ENCODE measurements at regions not wholly inside any gene's neighbourhood (a gene's known extent, or its start where the extent isn't known, plus 50 kb on each side); places are given as distances from the start of the nearest gene placed in this dataset.

GRCh38 chr2:47300609-47301276 lies 68.4 kb upstream of the EPCAM start:
- no peaks in the 10 kb centered on the region for H3K27me3 ChIP-seq (ENCODE audit: insufficient read depth, poor library complexity, severe bottlenecking)
- no peak overlapping the region for H3K4me3 ChIP-seq (ENCODE audit: severe bottlenecking)
- no peaks in the 10 kb centered on the region for H3K4me1 ChIP-seq (ENCODE audit: insufficient read depth, poor library complexity, severe bottlenecking)
- DNase-seq (ENCODE audit: low spot score) (no peak), ATAC-seq (ENCODE audit: low read depth) (no peak)
- H3K36me3 ChIP-seq (ENCODE audit: low read depth), result no peaks in the 10 kb centered on the region
- H3K9me3 ChIP-seq (ENCODE audit: severe bottlenecking), result no peaks in the 10 kb centered on the region
- no peak overlapping the region for H3K27ac ChIP-seq (ENCODE audit: poor library complexity, severe bottlenecking)
- TF ChIP-seq CTCF (IDR thresholded peaks at IDR 0.05; ENCODE audit: poor library complexity, severe bottlenecking), result no peak

- H3K27me3 ChIP-seq (ENCODE audit: insufficient read depth, poor library complexity, severe bottlenecking), result no peaks in the 10 kb centered on the region
- no peak for TF ChIP-seq CTCF (IDR thresholded peaks at IDR 0.05; ENCODE audit: poor library complexity, severe bottlenecking)
Observed at GRCh38 chr2:47300081-47300480, 69.0 kb upstream of the EPCAM start.

GRCh38 chr2:47299555-47299954 lies 69.6 kb upstream of the EPCAM start:
- Histone ChIP-seq H3K4me1 (ENCODE audit: insufficient read depth, poor library complexity, severe bottlenecking) (no peaks in the 10 kb centered on the region), H3K4me3 (ENCODE audit: severe bottlenecking) (no peak overlapping the region), H3K36me3 (ENCODE audit: low read depth) (no peaks in the 10 kb centered on the region), H3K27ac (ENCODE audit: poor library complexity, severe bottlenecking) (no peak overlapping the region), H3K9me3 (ENCODE audit: severe bottlenecking) (no peaks in the 10 kb centered on the region), H3K27me3 (ENCODE audit: insufficient read depth, poor library complexity, severe bottlenecking) (no peaks in the 10 kb centered on the region)
- no peak for DNase-seq (ENCODE audit: low spot score)
- peak; percentile 45; the same call in 1 of the 3 replicates for ATAC-seq (ENCODE audit: low read depth)
- no peak for TF ChIP-seq CTCF (IDR thresholded peaks at IDR 0.05; ENCODE audit: poor library complexity, severe bottlenecking)

More at GRCh38 chr2:47300081-47300480, 69.0 kb upstream of the EPCAM start:
- Histone ChIP-seq H3K36me3 (ENCODE audit: low read depth) (no peaks in the 10 kb centered on the region), H3K27ac (ENCODE audit: poor library complexity, severe bottlenecking) (no peak overlapping the region), H3K4me3 (ENCODE audit: severe bottlenecking) (no peak overlapping the region), H3K4me1 (ENCODE audit: insufficient read depth, poor library complexity, severe bottlenecking) (no peaks in the 10 kb centered on the region), H3K9me3 (ENCODE audit: severe bottlenecking) (no peaks in the 10 kb centered on the region)
- no peak for DNase-seq (ENCODE audit: low spot score)
- no peak for ATAC-seq (ENCODE audit: low read depth)

GRCh38 chr2:47298771-47299170 lies 70.3 kb upstream of the EPCAM start:
- Histone ChIP-seq H3K36me3 (ENCODE audit: low read depth) (no peaks in the 10 kb centered on the region), H3K27ac (ENCODE audit: poor library complexity, severe bottlenecking) (no peak overlapping the region), H3K4me1 (ENCODE audit: insufficient read depth, poor library complexity, severe bottlenecking) (no peaks in the 10 kb centered on the region), H3K9me3 (ENCODE audit: severe bottlenecking) (no peaks in the 10 kb centered on the region), H3K4me3 (ENCODE audit: severe bottlenecking) (no peak overlapping the region), H3K27me3 (ENCODE audit: insufficient read depth, poor library complexity, severe bottlenecking) (no peaks in the 10 kb centered on the region)
- no peak for TF ChIP-seq CTCF (IDR thresholded peaks at IDR 0.05; ENCODE audit: poor library complexity, severe bottlenecking)
- no peak for ATAC-seq (ENCODE audit: low read depth)
- DNase-seq (ENCODE audit: low spot score), result no peak

- Histone ChIP-seq H3K9me3 (ENCODE audit: severe bottlenecking) (no peaks in the 10 kb centered on the region), H3K27ac (ENCODE audit: poor library complexity, severe bottlenecking) (no peak overlapping the region), H3K4me1 (ENCODE audit: insufficient read depth, poor library complexity, severe bottlenecking) (no peaks in the 10 kb centered on the region), H3K36me3 (ENCODE audit: low read depth) (no peaks in the 10 kb centered on the region), H3K4me3 (ENCODE audit: severe bottlenecking) (no peak overlapping the region), H3K27me3 (ENCODE audit: insufficient read depth, poor library complexity, severe bottlenecking) (no peaks in the 10 kb centered on the region)
- DNase-seq (ENCODE audit: low spot score) (no peak), ATAC-seq (ENCODE audit: low read depth) (no peak)
- no peak for TF ChIP-seq CTCF (IDR thresholded peaks at IDR 0.05; ENCODE audit: poor library complexity, severe bottlenecking)
Observed at GRCh38 chr2:47297767-47298425, 71.2 kb upstream of the EPCAM start.
